GM19239 (cell line): ENCODE measurements at regions not wholly inside any gene's neighbourhood (a gene's known extent, or its start where the extent isn't known, plus 50 kb on each side); places are given as distances from the start of the nearest gene placed in this dataset.

Experiments
- DNase-seq: peaks from one replicate; pipeline ENCODE4 v3.0.0; 2011; ENCODE audit warnings: low spot score; ENCODE audit not compliant: insufficient read length
- FAIRE-seq: peaks from 2 replicates; lab custom pipeline; 2011; peaks lifted over from hg19 to GRCh38; lab: Jason Lieb, UNC

DNA sequence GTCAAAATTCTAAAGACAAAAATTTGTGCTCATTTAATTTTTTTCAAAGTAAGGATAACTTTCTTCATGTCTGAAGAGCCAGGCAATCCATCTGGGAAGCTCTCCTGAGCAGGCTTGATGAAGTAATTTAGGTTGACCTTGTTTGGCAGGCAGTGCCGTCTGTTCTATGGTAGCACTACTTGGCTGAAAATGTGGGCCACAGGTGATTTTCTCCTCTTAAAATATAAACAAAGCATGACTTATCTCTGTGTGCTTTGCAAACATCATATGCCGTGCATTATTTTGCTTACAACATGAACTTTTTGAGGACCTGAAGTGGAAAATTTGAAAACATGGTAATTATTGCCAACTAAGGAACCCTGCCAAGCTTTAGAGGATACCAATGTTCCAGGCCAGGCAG is 143.2 kb downstream of the RAP2B start:
- no peak for FAIRE-seq
- DNase-seq, result no peak

DNA sequence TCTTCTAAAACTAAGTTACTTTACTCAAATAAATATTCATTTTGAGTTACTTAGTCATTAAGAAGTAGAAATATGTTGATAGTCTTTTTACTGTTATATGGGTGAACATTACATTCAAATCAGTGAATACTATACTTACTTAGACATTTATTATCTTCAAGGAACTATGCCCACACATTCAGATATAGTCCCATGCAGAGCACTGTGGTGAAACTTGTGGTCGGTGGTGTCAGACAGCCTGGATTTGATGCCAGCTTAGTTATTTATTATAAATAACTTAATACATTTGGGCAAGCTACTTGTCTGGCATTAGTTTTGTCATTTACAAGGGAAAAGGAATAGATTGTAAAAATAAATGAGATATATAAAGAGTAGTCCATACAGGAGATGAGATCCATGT is 149.5 kb downstream of the RAP2B start:
- DNase-seq (no peak), FAIRE-seq (no peak)

DNA sequence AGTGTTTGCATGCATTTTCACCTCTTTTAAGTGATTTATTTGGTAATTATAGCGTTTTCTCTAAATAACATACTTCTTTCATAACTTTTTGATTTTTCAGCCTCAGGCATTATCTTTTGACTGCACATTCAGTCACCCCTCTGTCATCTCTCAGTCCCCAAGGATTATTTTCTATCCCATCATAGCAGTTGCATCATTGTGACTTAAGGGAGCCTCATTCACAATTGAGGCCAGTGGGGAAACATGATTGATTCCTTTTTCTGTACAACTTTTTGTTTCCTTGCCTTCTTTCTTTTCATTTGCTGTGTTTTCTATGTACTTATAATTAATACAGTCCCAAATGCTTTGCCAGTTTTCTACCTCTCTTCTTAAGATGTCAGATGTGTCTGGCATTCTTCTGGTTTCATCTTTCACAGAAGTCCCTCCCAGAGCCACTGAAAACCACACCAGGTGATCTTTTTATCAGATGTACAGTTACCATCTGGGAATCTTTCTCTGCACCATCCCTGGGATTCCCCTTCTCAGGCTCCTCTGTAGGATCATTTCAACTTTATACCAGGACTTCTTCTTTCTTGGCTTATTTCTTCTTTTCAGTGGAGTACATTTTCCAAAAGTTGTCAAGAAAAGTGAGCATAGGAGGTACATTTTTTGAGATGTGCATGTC is 151.4 kb downstream of the RAP2B start:
- no peak for FAIRE-seq
- no peak for DNase-seq

DNA sequence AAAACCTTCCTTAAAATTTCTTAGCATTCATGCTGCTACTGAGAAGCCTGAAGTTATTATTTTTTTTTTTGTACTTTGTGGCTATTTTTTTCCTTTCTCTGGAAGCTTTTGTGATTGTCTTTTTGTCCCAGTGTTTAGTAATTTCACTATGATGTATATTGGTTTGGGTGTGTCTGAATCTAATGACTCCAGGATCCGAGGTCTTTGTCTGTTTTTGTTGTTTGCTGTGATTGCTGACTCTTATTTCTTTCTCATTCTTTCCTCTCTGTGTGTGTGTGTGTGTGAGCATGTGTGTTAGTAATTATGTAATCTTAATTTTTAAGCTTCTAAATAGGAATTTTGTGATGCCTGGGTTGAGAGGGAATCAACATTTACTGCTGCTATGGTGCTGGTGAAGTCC is 152.0 kb downstream of the RAP2B start:
- FAIRE-seq, result peak; percentile 54

DNA sequence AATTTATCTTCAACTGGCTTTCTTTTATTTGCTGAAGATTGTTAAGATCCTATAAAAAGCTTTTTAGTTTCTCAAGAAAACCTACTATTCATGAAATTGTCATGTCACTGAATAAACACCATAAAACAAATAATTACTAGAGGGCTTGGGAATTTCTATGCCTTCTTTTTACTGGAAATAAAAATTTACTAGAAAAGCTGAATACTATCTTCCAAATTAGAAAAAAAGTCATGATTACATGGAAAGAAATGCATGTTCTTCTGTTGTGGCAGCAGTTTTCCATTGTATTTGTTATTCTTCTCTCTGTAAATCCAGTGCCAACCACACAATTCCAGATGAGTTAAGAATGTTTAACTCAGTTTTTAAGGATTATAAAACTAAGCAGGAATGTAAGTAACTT is 153.8 kb downstream of the RAP2B start:
- DNase-seq, result no peak
- FAIRE-seq, result no peak

More for the DNA sequence above, 152.0 kb downstream of the RAP2B start:
- DNase-seq, result no peak

DNA sequence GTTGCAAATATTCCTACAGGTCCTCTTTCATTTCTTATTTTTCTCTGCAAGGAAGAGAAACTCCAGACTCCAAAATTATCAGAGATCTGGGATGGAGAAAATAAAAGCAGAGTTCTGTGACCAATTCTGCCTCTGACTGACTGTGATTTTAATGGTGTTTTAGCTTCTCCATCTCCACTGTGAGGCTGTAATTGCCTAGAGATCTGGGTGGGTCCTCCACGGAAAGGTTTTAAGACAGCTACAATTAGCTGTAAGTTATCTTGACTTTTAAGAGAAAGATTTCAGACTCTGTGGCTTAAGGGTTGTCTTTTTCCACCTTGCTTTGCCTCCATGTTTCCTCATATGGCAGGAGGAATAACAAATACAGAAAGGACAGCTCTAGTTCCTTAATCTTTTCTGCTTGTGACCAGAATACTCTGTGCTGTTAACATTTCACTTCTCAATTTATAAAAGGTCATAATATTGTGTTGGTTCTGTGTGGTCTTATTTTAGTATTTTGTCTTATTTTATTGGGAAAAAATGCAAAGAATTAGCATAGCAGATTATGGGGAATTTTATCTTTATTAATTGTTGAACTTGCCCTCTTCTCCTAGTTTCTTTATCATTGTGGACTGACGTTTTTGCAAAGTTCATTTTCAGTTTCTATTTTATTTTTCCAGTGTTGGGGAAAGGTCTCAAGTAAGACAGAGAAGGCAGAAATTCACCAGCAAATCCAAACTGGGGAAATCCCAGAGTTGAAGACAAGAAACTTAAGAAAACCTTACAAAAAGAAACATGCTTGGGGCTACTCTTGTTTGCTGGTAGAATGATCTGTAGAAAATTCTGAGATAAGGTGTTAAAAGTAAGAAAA is 157.9 kb downstream of the RAP2B start:
- FAIRE-seq (no peak), DNase-seq (no peak)

DNA sequence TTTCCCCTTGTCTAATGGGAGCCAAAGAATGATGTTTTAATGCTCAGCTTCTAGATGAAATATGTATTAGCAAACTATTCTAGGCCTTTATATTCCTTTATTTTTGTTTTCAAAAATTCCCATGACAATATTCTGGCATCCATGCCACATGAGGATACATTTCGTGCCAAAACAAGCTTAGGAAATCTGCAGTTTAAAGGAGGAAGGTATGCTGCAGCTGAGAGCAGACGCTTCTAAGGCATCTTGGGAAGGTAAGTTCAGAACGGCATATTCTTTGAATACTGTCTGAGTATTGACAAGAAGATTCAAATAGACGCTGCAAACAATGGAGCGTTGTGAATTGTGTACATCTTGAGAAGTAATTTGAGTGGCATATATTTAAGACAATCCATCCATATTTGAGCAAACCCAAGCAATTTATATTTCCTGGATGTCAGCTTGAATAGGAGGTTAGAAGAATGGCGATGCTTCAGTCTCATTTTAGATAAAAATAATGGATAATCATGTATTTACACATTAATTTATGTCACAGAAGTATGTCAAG is 158.6 kb downstream of the RAP2B start:
- FAIRE-seq (no peak), DNase-seq (no peak)

DNA sequence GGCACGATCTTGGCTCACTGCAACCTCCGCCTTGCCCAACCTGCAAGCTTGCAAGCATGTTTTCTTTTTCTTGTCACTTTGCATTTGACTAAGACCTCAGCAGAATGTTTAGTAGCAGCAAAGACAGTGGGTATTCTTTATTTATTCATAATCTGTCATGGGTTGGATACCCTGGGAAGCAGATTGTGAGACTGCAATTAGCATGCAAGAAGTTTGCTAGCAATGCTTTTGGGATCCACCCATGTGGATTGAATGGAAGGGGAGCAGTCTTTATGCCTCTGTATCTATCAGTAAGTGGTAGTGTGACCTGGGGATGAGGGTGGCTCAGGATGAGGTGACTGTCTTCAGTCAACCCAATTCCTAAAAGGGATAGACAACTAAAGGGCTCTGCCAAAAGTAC is 166.7 kb downstream of the RAP2B start:
- no peak for DNase-seq
- FAIRE-seq, result no peak

DNA sequence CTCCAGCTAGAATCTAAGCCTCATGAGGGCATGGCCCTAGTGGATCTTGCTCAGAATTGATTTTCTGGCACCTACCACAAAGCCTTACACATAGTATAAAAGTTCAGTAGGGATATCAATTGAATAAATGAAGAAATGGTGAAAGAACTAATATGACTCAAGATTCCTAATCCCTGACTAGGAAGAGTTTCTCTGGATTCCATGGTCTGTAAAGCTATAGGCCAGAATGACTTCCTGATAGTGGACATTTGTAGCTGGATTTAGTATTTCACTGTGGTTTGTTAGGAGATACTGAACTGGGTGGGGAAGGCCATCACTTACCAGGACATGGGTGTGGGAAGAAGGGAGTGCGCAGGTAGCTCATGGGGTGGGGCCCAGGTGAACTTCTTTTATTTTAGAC is 168.9 kb downstream of the RAP2B start:
- DNase-seq (no peak), FAIRE-seq (no peak)

DNA sequence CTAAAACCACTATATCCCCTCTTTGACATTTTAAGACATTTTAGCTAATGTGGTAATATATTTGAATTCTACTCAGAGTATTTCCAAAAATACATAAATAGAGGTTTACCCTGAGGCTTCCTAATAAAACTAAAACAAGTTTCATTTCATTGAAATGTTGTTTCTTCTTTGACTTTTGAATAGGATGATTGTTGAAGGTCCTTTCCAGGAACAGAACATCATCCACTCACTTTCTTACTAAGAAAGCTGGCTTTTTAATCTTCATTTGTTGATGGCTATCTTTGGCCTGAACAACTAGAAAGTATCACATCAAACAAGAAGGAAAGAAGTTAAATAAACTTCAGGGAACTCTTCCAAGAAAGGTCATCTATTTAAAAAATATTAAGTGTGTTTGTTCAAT is 169.7 kb downstream of the RAP2B start:
- DNase-seq (no peak), FAIRE-seq (no peak)

DNA sequence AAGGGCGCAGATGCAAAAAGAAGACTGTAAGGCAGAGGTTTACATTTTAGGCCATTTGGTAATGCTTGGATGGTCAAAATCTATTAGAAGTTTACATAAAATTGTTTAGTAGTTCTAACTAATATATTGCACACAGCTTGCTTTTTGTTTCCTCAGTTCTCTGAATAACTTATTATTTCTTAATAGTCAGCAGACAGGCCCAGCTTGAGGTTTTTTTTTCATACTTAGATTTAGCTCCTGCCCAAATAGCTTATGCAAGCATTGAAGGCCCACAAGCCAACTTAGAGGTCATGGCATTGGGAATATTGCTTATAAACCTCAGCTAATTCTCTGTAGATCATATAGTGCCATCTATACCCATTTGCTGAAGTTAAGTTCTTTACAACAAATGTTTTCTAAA is 172.5 kb downstream of the RAP2B start:
- FAIRE-seq, result no peak
- DNase-seq, result no peak

DNA sequence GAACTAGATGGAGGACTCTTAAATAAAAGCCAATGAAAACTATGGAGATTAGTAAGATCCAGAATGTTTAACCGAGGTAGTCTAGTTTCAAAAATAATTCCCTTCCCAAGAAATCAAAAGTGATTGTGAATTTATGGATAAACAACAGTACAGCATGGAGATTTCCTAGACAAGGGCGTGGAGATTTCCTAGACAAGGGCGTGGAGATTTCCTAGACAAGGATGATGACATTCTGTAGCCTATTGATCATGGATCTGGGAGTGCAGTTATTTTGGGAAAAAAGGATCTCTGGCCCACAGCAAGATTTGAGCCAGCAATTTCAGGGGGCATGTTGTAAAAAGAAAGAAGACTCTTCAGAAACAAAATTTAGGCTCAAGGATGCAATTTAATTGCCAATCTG is 175.3 kb downstream of the RAP2B start:
- FAIRE-seq, result no peak
- DNase-seq, result no peak

DNA sequence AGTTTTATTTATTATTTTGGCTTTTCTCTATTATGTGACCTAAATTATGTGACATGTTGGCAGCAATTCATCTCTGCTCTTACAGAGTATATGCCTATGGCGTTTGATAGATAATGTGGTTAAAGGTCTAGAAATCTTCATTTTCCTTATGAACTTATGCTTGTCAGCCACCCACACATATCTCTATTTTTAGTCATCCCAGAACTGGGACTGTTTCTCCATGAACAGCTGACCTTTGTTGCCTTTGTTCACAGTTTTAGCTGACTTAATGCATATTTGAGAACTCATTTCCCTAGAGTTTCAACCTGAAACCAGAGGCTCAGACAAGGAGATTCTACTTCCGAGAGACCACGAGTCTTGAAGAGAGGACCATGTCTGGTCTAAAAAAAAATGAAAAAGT is 176.5 kb downstream of the RAP2B start:
- FAIRE-seq (no peak), DNase-seq (no peak)

DNA sequence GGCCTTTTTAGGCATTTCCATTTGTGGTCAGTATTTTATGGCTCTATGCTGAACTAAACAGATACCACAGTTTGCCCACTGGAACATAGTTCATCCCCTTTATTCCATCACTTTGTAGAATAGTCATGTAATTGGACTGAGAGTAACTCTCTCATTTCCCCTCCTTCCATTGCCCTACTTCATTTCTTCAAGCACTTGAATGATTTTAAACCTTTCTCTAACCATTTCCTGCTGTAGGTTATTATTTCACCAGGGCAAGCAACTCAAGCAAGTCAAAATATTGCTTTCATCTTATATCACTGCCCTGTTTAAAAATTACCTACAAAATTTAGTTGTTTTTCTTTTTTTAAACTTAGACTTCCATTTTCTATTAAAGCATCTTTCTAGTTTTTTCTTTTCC is 177.0 kb downstream of the RAP2B start:
- DNase-seq (no peak), FAIRE-seq (no peak)

DNA sequence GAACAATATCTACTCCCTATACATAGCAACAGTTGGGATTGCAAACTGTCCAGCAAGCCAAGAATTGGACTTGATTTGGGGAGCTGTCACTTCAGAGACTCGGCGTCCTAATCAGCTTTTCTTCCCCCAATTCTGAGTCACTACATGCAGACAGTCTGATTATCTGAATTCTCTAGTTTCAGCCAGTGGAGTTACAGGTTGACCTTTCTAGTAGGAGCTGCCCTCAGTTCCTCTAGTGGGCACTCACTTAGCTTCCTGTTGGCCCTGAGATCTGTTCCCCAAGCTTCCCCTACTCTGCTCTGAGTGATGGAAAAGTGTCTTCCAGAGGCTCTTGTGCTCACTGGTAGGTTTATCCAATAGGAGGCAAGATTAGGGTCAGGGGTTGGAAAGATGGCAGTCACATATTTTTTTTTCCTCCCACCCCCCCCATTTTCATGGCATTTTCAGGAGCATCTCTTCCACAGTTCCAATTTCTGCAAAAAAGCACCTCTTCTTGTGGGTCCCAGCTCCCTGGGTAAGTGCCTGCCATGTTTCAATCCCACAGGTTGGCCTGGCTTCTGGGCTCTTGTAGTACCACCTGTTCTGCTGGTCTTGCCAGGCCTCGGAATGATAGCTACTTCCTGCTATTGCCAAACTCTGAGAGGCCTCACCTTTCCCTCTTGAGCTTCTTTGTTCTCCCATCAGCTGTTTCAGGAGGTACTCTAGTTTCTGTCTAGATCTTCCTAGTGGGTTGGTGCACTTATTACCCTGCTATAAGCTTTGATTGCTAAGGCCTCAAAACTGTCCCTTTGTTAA is 182.2 kb downstream of the RAP2B start:
- DNase-seq, result no peak
- FAIRE-seq, result no peak

DNA sequence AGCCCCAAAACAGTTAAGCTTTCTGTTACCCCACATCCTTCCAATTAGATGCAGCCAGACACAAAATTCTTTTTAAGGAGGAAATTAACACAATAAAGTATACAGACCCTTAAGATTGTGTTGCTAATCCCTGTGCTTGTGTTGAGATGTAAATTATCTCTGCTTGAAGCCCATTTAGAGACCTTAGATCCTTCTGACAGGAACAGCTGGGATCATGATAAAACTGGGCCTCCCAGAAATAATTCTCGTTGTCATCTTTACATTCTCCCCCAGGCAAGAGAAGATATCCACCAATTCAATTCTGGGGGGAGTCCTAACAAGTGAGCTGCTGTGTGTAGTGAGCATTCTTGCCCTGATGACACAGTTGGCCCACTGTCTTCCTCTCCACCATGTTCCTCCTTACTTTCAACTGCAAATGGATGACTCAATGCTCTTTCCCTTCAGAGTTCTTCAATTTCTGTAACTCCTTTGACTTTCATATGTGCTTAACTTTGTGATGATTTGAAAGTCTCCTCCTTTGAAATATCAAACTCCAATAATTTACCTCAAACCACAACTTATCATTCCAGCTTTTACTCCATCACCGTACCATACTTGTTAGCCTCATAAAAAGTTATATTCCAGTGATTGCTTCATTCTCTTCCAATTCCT is 186.6 kb downstream of the RAP2B start:
- FAIRE-seq (no peak), DNase-seq (no peak)

DNA sequence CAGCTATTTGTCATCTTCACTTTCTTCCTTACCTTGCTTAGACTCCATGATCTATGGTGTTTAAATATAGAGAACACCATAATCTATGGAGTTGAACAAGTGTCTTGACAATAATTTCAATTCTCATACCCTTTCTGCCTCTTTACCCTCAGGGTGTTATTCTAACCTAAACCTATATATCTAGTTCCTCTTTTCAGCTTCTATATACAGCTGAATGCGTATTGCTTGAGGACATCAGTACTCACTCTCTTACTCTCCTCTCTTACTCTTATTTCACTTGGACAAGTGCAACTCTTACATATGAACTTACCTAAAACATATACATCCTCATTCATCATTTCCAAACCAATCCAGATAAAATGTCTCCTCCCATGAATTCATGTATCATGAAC is 187.1 kb downstream of the RAP2B start:
- DNase-seq, result no peak
- FAIRE-seq, result no peak

DNA sequence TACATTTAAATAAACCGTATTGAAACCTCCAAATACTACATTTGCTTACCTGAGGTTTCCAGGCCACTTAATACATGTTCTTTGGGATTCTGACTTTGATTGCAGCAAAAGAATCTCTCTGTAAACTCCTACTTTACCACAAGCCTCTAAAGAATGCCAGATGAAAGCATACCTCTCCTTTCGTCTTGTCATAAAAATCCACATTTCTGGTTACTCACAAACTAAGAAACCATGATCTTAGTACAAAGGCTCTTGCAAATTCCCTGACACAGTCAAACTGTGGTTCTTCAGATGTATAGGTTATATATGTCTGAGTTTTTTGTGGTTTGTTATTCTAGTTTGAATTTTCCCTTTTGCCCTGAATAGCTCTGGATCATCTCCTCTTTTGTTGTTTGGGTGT is 188.4 kb downstream of the RAP2B start:
- DNase-seq, result no peak

DNA sequence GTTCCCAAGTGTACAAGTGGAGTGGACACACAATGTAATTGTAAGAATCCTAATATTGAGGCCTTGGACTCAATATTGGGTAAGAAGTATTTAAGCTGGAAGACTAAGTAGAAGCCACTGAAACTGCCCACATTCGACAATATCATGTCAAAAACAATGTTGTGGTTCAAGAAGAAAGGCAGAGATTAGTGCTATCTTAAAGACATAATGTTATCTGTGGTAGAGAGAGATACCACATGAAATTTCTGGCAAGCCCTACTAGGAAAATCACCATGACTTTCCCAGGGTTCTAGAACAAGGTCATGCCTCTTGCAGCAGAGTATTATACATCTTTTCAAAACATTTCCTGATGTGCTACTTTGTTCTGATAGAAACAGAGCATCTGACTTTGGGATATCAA is 192.6 kb downstream of the RAP2B start:
- DNase-seq, result no peak
- no peak for FAIRE-seq

More for the DNA sequence above, 188.4 kb downstream of the RAP2B start:
- FAIRE-seq, result no peak

DNA sequence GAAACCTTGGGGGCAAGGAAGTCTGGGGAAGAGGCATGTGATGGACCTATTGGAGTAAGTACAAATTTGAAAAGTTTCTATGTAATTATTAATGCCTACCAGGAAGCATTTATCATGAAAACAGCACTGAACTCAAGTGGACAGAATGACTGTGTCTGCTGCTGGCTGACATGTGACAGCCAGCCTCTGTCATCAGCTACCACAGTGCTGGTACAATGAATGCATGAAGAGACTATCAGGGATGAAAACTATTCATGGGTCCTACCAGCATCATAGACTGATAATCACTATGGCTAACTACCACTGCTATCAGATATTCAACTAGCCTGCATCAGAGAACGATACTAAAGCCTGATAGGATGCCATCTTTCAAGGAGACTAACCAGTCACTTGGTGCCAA is 193.5 kb downstream of the RAP2B start:
- no peak for DNase-seq
- FAIRE-seq, result no peak
